Gastrocnemius medialis (tissue), 4 donors: ENCODE measurements at regions not wholly inside any gene's neighbourhood (a gene's known extent, or its start where the extent isn't known, plus 50 kb on each side); places are given as distances from the start of the nearest gene placed in this dataset.
"Not testable (repeated sequence)": the region's sequence is repeated elsewhere in the genome, so short reads cannot be mapped to it uniquely, and the experiment has no call there.

Source experiments
- CTCF ChIP-seq, 5 experiments: fragments of 450-650 bp in 3 of 5; fragments of 200-600 bp in 2 of 5; sonication (generic) in 2 of 5; IDR thresholded peaks in 4 of 5; conservative IDR thresholded peaks in 1 of 5; 1 replicate in 4 of 5; 2 replicates in 1 of 5; pipeline ENCODE4 v1.5.1; 2016 to 2019; ENCODE audit warnings: antibody characterized with exemption in 5 of 5, mild to moderate bottlenecking in 3 of 5, moderate library complexity in 3 of 5
- POLR2A ChIP-seq, 2 donors: fragments of 450-650 bp; IDR thresholded peaks; one replicate each; pipeline ENCODE4 v1.6.1; 2017; ENCODE audit warnings: antibody characterized with exemption in 2 of 2, mild to moderate bottlenecking in 2 of 2, moderate library complexity in 2 of 2

DNA sequence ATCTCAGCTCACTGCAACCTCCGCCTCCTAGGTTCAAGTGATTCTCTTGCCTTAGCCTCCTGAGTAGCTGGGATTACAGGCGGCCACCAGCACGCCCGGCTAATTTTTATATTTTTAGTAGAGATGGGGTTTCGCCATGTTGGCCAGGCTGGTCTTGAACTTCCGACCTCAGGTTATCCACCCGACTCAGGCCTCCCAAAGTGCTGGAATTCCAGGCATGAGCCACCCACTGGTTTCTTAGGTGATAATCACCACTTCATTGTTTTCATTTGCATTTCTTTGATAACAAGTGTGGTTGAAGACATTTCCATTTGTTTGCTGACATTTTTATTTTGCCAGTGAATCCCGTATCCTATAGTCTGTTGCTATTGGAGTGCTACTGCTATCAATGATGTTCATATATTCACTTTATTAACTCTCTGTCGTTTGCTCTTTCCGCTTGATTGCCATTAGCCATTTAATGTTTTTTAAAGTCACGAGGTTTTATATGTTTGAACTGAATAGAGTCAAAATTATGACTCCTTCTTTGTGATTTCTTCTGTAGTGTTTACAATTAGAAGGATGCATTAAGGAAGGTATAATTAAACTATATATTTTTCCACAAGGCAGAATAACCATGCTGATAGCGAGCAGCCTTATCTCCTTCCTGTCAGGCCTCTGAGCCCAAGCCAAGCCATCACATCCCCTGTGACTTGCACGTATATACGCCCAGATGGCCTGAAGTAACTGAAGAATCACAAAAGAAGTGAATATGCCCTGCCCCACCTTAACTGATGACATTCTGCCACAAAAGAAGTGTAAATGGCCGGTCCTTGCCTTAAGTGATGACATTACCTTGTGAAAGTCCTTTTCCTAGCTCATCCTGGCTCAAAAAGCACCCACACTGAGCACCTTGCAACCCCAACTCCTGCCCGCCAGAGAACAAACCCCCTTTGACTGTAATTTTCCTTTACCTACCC lies 87.3 kb upstream of the DAPK1 start:
- not testable (repeated sequence) for TF ChIP-seq CTCF (IDR thresholded peaks at IDR 0.05 in 4 of 5, conservative IDR thresholded peaks at IDR 0.05 in 1 of 5); POLR2A (IDR thresholded peaks at IDR 0.05)
